K562 (cell line): ENCODE measurements at regions not wholly inside any gene's neighbourhood (a gene's known extent, or its start where the extent isn't known, plus 50 kb on each side); places are given as distances from the start of the nearest gene placed in this dataset.

ENCODE experiments used
- BRF2 ChIP-seq: IDR thresholded peaks from 3 replicates; pipeline ENCODE4 v1.6.1; 2011; ENCODE audit warnings: borderline replicate concordance, mild to moderate bottlenecking; ENCODE audit not compliant: insufficient read length, insufficient read depth
- CBX8 ChIP-seq: fragments of 200-600 bp; sonication (generic); IDR thresholded peaks from 2 replicates; pipeline ENCODE4 v1.6.1; 2012; ENCODE audit warnings: borderline replicate concordance, mixed run types, low read depth, mild to moderate bottlenecking, moderate library complexity, mixed read lengths, low read length, control low read depth, inconsistent platforms; ENCODE audit not compliant: poor library complexity, severe bottlenecking; ENCODE audit errors: extremely low read depth
- DPF2 ChIP-seq: fragments of 450-650 bp; IDR thresholded peaks from 2 replicates; pipeline ENCODE4 v1.6.1; 2016
- MAZ ChIP-seq, 2 experiments: fragments of 450-650 bp in 1 of 2; sonication (generic) in 1 of 2; formaldehyde crosslinking; IDR thresholded peaks in 1 of 2; conservative IDR thresholded peaks in 1 of 2; 2 replicates each; pipeline versions ENCODE4 v1.4.0 to v1.5.0; 2020; ENCODE audit warnings: mild to moderate bottlenecking in 1 of 2, missing genetic modification reagents in 1 of 2
- MTA3 ChIP-seq: fragments of 450-650 bp; formaldehyde crosslinking; IDR thresholded peaks from 2 replicates; pipeline ENCODE4 v1.6.1; 2017; ENCODE audit warnings: mild to moderate bottlenecking, borderline replicate concordance
- SMAD4 ChIP-seq: fragments of 250-450 bp; sonication (Bioruptor Pico); conservative IDR thresholded peaks from 2 replicates; pipeline ENCODE4 v1.8.0; 2021; ENCODE audit warnings: inconsistent platforms, mild to moderate bottlenecking, moderate library complexity
- SMARCE1 ChIP-seq: fragments of 450-650 bp; IDR thresholded peaks from 2 replicates; pipeline ENCODE4 v1.7.1; 2016; ENCODE audit warnings: mild to moderate bottlenecking
- SRF ChIP-seq, 2 experiments: fragments of 250-450, 450-650 bp in 1 of 2; sonication (Bioruptor Pico) in 1 of 2; sonication (generic) in 1 of 2; formaldehyde crosslinking; IDR thresholded peaks; 2 replicates each; pipeline versions ENCODE4 v1.5.0 to v1.5.1; 2020 to 2022; ENCODE audit warnings: mild to moderate bottlenecking in 1 of 2, missing genetic modification reagents in 1 of 2
- SRSF9 ChIP-seq: fragments of 200-400 bp; formaldehyde crosslinking; IDR thresholded peaks from 2 replicates; pipeline ENCODE4 v1.6.1; 2017; ENCODE audit warnings: low read depth, low read length, borderline replicate concordance
- TAL1 ChIP-seq: fragments of 450-650 bp; IDR thresholded peaks from 2 replicates; pipeline ENCODE4 v1.6.1; 2016; ENCODE audit warnings: mild to moderate bottlenecking
- TCF7L2 ChIP-seq: fragments of 150-350 bp; IDR thresholded peaks from 2 replicates; pipeline ENCODE4 v1.6.1; 2016; ENCODE audit warnings: low read depth, mild to moderate bottlenecking, low read length, moderate library complexity
- ZFP36 ChIP-seq: fragments of 150-350 bp; IDR thresholded peaks from 2 replicates; pipeline ENCODE4 v1.6.1; 2018; ENCODE audit warnings: low read length, low read depth; ENCODE audit not compliant: partially characterized antibody
- ZNF232 ChIP-seq: sonication (generic); formaldehyde crosslinking; IDR thresholded peaks from 2 replicates; pipeline ENCODE4 v1.8.0; 2022; ENCODE audit warnings: mild to moderate bottlenecking, missing genetic modification reagents
- ZNF277 ChIP-seq: fragments of 250-450 bp; sonication (Bioruptor Pico); IDR thresholded peaks from 2 replicates; pipeline ENCODE4 v1.8.0; 2022; ENCODE audit warnings: inconsistent platforms, mild to moderate bottlenecking, moderate library complexity, borderline replicate concordance
- ZNF589 ChIP-seq: fragments of 200-800 bp; sonication (Bioruptor generic); IDR thresholded peaks from 2 replicates; pipeline ENCODE4 v1.6.1; 2016; ENCODE audit warnings: low read depth, missing genetic modification characterization, missing compliant biosample characterization
- TF ChIP-seq, protein P1 (sequence below), 3 experiments: fragments of 200-800 bp in 1 of 3; sonication (Bioruptor generic) in 1 of 3; sonication (generic) in 1 of 3; formaldehyde crosslinking in 1 of 3; IDR thresholded peaks; 2 replicates each; pipeline versions ENCODE4 v1.6.1 to v1.8.0; 2016 to 2022; ENCODE audit warnings: mild to moderate bottlenecking in 2 of 3, missing compliant biosample characterization in 2 of 3, missing genetic modification characterization in 2 of 3, missing genetic modification reagents in 1 of 3
- TF ChIP-seq, protein P2 (sequence below): sonication (generic); formaldehyde crosslinking; IDR thresholded peaks from 2 replicates; pipeline ENCODE4 v1.8.0; 2022; ENCODE audit warnings: mild to moderate bottlenecking, missing genetic modification reagents

DNA sequence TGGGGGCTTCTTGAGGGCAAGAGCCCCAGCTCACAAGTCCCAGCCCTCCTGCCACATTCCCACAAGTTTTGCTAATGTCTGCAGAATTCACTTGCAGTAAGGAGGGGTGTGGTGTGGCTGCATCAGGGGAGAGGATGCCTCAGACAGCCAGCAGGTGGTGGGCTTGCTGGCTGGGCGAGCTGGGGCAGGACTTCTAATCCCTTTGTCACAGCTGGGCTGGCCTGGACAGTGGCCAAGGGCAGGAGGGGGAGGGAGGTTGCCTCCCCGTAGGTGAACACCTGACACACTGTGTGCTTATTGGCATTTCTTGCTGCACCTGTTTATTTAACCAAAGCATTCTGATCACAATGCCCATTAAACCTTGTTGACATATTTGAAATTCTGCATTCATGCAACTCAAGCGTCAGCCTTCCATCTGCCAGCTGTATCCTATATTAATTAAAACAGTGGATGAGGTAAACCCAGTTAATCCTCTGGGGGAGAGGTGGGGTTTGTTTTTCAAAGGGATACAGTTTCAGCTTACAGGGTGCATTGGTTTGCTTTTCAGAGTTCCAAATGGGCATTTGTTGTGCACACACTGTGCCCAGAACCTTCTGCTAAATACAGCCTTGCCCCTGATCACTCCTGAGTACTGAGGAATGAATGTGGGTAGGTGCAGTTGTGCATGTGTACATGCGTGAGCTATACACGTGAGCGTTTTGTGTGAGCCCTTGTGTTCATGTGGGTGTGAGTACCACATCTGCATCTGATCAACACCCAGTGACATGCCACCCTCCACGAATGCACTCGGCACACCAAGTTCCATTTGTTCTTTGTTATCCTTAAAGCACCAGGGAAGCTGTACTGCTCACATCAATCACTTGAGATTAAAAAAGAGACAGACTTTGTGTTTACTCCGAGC, 268.7 kb downstream of the XXYLT1 start (continued):
- TF ChIP-seq CBX8 (no peak), SMAD4 (CRISPR knock-in tag) (peak; percentile 60; the same call in 1 of the 2 replicates), TAL1 (peak; percentile 46), ZFP36 (peak; percentile 24), SMARCE1 (no peak), MAZ (CRISPR knock-in tag; conservative IDR thresholded peaks at IDR 0.05 in 1 of 2, IDR thresholded peaks at IDR 0.05 in 1 of 2) (peak in 1 of 2 experiments; percentile 91; a peak in 3 of 4 replicates), BRF2 (no peak), MTA3 (peak; percentile 51; the same call in 1 of the 2 replicates), TCF7L2 (no peak), ZNF589 (no peak), DPF2 (0 out of 2 replicates have a peak, but pooled peaks have one; percentile 30), SRSF9 (no peak), ZNF232 (CRISPR knock-in tag) (no peak), ZNF277 (CRISPR knock-in tag) (no peak), SRF (CRISPR knock-in tag; IDR thresholded peaks at IDR 0.05) (no peak)
- TF ChIP-seq, protein P1, sequence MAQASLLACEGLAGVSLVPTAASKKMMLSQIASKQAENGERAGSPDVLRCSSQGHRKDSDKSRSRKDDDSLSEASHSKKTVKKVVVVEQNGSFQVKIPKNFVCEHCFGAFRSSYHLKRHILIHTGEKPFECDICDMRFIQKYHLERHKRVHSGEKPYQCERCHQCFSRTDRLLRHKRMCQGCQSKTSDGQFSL (CRISPR knock-in tag; IDR thresholded peaks at IDR 0.05) = no peak
- TF ChIP-seq, protein P1 (tag; IDR thresholded peaks at IDR 0.05) = no peak
- TF ChIP-seq, protein P2, sequence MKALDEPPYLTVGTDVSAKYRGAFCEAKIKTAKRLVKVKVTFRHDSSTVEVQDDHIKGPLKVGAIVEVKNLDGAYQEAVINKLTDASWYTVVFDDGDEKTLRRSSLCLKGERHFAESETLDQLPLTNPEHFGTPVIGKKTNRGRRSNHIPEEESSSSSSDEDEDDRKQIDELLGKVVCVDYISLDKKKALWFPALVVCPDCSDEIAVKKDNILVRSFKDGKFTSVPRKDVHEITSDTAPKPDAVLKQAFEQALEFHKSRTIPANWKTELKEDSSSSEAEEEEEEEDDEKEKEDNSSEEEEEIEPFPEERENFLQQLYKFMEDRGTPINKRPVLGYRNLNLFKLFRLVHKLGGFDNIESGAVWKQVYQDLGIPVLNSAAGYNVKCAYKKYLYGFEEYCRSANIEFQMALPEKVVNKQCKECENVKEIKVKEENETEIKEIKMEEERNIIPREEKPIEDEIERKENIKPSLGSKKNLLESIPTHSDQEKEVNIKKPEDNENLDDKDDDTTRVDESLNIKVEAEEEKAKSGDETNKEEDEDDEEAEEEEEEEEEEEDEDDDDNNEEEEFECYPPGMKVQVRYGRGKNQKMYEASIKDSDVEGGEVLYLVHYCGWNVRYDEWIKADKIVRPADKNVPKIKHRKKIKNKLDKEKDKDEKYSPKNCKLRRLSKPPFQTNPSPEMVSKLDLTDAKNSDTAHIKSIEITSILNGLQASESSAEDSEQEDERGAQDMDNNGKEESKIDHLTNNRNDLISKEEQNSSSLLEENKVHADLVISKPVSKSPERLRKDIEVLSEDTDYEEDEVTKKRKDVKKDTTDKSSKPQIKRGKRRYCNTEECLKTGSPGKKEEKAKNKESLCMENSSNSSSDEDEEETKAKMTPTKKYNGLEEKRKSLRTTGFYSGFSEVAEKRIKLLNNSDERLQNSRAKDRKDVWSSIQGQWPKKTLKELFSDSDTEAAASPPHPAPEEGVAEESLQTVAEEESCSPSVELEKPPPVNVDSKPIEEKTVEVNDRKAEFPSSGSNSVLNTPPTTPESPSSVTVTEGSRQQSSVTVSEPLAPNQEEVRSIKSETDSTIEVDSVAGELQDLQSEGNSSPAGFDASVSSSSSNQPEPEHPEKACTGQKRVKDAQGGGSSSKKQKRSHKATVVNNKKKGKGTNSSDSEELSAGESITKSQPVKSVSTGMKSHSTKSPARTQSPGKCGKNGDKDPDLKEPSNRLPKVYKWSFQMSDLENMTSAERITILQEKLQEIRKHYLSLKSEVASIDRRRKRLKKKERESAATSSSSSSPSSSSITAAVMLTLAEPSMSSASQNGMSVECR (CRISPR knock-in tag) = 0 out of 2 replicates have a peak, but pooled peaks have one; percentile 35
